HG03354 (cell line): ENCODE measurements at regions not wholly inside any gene's neighbourhood (a gene's known extent, or its start where the extent isn't known, plus 50 kb on each side); places are given as distances from the start of the nearest gene placed in this dataset.
A peak's percentile ranks its signal among the peaks of the same experiment; 100 is the strongest.

Experiments used
- ATAC-seq: cut with Tn5 transposase; IDR thresholded peaks from one replicate; pipeline ENCODE4 v1.9.1; 2021; ENCODE audit warnings: mild to moderate bottlenecking; ENCODE audit not compliant: unreplicated experiment, poor library complexity, severe bottlenecking

DNA sequence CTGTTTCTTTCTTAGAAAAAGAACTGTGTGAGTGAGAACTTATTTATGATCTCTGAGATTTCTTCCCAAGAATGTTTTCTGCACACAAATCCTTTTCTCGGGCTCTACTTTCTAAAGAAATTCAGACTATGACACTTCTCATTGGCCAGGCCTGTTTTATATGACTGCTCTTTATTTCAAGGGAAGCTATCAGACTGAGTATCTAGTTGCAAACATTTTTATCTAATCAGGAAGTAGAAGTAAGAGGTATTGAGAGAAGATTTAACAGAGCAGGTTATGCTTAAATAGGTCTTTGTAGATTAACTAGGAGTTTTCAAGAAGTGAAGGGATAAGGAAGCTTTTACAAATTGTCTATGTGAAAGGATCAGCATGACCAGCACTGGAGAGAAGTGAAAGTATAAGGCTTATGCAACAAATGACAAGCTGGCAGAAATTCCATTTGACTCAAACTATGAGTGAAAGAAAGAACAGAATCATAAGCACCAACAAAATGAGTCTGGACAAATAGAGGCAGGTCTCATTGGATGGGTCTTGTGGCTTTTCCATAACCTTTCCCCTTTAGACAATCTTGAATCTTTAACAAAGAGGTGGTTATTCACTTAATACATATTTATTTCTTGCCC, 71.9 kb upstream of the CHL1 start:
- ATAC-seq = peak; percentile 66

DNA sequence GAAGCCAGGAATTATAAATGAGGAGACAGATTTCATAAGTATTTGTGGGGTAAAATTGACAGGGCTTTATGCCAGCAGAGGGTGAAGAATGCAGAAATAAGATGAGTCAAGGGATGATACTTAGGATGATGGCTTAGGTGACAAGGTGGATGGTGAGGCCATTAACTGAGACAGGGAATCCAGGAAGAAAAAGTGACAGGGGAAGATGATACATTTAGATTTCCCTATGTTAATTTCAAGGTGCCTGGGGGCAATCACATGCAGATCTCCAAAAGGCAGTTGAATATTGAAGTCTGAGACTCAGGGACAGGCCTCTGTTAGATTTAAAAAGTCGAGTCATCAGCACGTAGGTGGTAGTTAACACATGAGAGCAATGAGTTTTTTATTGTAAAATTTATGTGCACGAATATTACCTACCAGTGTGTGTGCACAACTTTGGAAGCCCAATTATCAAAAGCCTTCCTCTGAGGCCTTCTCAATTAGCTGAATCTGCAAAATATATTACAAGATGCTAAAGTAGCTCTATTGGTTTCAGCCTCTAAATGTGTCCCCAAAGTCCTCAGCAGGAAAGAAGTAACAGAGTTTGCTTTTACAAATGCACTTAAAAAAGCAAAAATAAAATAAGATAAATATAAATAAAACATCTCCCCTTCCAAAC, 67.9 kb upstream of the CHL1 start:
- ATAC-seq = no peak

DNA sequence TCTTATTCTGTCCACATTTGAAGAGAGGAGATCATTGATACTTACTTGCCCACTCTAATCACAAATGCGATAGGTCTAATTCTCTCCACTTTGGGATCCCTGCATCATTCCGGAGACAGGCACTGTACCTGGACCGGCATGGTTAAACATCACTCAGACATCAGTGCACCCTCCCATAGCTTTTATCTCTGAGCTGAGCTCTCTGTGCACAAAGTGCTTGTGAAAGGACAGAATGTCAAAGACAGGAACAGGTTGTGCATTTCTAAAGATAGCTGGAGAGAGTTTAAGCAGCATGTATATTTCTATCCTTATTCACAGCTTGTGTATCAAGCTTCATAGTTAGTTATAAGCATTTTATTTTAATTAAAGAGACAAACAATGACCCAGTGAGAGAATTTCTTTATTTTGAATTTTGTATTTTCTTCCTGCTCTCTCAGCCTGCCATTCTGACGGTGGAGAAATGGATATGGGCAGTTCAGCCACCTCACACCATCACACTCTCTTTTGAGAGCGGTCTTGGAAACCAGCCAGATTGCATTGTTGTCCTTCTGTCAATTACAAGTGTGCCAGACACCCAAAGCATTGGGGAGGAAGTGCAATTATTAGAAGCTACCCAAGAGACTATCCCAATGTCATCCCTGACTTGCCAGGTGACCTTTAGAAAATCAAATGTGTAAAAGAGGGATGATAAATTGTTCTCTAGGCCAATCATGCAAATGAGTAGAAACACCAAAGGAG, 65.2 kb upstream of the CHL1 start:
- no peak for ATAC-seq

DNA sequence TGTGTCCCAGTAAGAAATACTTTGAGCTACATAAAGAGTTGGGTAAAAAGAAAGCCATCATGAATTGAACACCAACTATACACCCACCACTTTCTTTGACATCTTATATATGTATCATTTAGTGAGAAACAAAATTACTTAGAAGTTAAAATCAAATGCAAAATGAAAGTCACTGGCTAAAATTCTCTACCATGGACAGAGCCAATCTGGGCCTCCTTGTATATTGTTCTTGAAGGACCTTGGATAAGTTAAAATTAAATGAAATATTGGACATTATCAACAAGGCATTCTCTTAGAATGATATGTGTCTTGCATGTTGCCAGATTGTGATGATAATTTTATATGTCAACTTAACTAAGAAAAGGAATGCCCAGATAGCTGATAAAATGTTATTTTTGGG, 64.2 kb upstream of the CHL1 start:
- no peak for ATAC-seq

DNA sequence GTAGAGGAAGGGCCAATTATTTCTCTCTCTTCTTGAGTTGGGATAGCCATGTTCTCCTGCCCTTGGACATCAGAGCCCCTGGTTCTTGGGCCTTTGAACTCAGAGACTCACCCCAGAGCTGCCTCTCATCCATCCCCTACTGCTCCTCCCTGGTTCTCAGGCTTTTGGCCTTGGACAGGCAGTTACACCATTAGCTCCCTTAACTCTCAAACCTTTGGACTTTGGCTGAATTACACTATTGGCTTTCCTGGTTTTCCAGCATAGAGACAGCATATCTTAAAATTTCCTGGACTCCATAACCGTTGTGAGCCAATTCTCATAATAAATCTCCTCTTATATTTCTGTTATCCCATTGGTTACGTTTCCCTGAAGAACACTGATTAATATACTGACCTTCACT, 63.7 kb upstream of the CHL1 start:
- no peak for ATAC-seq

DNA sequence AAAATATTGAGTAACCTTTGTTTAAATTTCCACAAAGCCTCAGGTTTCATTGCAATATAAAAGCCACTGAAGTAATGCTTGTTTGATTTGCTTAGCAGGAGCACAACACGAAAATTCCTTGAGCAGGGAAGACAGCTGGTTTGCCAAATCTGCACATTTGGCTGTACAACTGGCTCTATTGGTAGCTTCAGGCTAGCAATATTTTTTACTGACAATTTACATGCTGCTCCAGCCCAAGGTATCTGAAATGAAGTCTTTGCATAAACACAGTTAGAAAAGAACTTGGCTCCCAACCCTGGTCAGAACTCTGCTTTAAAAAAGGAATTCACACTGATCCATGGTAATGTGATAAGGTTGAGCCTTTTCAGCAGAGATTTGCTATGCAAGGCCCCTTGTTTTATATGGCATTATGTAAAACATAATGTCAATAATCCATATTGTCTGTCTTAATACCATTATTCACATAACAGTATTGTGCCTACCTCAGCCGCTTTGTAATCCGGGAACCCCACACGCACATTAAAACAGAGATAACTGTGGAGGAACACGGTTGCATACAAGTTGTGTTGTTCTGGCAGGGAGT, 55.7 kb upstream of the CHL1 start:
- ATAC-seq = no peak
